Erythroblast (primary cell): ENCODE measurements at regions not wholly inside any gene's neighbourhood (a gene's known extent, or its start where the extent isn't known, plus 50 kb on each side); places are given as distances from the start of the nearest gene placed in this dataset.

Experiments used
- DNase-seq, 2 experiments: peaks; one replicate each; lab custom pipeline; 2025; lab: John Stamatoyannopoulos, UW
- GATA1 ChIP-seq: IDR thresholded peaks from 2 replicates; pipeline ENCODE4 v1.6.1; 2011; ENCODE audit warnings: low read depth, mild to moderate bottlenecking, control low read depth, low read length, moderate library complexity
- POLR2A ChIP-seq: IDR thresholded peaks from 2 replicates; pipeline ENCODE4 v1.6.1; 2011; ENCODE audit warnings: mild to moderate bottlenecking, low read length

DNA sequence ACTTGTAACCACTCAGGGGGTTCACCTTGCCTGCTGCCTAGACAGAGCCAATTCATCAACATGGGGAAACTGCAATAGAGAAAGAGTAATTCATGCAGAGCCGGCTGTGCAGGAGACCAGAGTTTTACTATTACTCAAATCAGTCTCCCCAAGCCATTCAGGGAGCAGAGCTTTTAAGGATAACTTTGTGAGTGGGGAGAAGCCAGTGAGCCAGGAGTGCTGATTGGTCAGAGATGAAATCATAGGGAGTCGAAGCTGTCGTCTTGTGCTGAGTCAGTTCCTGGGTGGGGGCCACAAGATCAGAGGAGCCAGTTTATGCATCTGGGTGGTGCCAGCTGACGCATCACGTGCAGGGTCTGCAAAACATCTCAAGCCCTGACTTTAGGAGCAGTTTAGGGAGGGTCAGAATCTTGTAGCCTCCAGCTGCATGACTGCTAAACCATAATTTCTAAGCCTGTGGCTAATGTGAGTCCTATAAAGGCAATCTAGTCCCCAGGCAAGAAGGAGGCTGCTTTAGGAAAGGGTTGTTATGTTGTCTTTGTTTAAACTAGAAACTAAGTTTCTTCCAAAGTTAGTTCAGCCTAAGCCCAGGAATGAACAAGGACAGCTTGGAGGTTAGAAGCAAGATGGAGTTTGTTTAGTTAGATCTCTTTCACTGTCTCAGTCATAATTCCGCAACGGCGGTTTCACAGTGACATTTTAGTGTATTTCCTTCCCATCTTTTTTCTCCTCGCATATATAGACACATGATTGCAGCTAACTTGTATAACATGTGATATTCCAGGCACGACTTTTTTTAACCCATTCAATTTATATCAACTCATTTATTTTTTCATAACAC is 68.9 kb upstream of the NCOR2 start:
- peak; percentile 89 to 94 for DNase-seq

DNA sequence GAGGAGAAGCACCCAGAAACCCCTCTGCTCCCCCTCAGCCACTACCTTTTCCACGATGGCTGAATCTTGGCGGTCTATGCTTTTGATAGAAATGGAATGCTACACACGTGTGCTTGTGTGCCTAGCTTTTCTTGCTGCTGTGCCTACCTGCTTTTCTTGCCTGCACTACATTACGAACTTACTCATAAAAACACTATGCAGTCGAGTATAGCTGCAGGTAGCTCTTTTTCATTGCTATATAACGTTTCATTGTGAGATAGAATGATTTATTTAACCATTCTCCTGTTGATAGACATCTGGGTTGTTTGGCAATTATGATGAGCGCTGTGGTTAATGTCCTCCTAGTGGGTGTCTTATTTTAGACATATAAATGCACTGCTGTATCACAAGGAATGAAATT is 67.9 kb upstream of the NCOR2 start:
- DNase-seq = no peak
- TF ChIP-seq GATA1 (no peak), POLR2A (no peak)

More for the DNA sequence above, 68.9 kb upstream of the NCOR2 start:
- TF ChIP-seq POLR2A (no peak), GATA1 (no peak)

DNA sequence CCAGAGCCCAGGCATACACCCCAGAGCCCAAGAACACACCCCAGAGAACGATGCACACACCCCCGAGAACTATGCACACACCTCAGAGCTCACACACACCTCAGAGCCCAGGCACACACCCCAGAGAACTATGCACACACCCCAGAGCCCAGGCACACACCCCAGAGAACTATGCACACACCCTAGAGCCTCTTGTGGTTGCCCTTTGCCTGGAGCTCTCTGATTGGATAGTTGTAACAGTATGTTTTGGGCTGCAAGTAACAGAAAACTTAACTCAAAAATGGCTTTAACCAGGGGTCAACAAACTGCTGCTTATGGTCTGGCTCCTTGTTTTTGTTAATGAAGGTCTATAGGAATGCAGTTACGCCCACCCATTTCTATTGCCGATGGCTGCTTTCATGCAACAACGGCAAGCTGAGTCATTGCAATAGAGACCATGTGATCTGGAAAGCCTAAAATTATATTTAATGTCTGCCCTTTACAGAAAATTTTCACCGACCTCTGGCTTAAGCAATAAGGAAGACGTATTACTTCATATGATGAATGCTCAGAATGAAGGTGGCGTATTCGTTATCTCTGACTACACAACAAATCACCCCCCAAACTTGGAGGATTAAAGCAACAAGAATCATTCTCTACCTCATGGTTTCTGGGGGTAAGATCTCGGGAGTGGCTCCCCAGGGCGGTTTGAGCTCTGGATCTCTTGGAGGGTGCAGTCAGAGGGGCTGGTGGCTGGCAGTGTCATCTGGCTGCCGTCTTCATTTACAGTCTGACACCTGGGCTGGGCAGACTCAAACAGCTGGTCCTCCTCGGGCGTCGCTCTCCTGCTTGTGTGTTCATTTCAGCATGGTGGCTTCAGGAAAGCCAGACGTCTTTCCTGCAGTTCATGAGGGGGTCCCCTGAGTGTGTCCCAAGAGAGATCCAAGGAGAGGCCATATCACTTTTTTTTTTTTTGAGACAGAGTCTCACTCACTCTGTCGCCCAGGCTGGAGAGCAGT is 66.3 kb upstream of the NCOR2 start:
- TF ChIP-seq GATA1 = no peak
- TF ChIP-seq POLR2A = no peak
- DNase-seq = peak; percentile 22 to 36

DNA sequence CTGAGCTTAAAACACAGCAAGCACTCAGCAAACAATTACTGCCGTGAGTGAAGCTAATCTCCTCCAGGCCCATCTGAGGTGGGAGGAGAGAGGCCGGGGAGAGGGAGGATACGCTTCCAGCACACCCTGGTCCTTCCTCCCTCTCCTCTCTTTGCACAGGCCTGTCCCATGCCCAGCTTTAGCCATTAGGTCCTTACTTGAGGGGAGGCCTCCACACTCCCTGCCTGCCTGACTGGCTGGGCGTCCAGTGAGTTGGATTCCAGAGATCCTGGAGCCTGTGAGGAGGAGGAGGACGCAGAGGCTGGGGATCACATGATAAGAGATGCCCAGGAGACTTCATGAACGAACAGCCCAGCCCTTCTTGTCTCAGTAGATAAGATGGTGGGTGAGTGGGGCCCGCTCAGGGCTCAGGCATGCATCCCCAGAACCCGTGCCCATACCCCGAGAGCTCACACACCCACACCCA is 65.1 kb upstream of the NCOR2 start:
- no peak for TF ChIP-seq POLR2A
- TF ChIP-seq GATA1 = no peak
- peak; percentile 75 to 92 for DNase-seq

DNA sequence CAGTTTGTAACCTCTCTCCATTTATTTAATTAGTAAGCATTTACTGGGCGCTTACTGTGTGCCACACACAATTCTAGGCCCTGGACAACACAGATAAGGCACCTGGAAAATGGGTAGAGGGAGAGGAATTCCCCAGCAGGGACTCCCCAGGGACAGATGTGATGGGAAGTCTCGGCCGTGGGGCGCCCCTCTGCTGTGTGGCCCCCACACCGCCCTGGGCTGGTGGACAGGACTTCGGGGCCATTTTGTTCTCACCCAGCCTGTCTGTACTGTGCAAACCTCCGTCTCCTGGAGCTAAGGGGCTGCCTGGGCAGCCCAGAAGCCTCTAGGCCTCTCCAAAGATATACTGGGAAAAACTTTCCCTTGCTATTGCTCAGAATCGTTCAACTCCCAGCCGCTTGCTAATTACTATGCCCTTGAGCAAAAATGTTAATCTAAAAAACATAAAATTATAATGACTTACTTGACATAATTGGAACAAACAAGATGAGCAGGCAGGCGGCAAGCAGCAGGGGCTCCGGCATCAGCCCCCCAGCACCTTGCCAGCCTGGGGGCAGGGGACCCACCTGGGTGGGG is 64.4 kb upstream of the NCOR2 start:
- TF ChIP-seq GATA1 = no peak
- TF ChIP-seq POLR2A = no peak
- DNase-seq = no peak

DNA sequence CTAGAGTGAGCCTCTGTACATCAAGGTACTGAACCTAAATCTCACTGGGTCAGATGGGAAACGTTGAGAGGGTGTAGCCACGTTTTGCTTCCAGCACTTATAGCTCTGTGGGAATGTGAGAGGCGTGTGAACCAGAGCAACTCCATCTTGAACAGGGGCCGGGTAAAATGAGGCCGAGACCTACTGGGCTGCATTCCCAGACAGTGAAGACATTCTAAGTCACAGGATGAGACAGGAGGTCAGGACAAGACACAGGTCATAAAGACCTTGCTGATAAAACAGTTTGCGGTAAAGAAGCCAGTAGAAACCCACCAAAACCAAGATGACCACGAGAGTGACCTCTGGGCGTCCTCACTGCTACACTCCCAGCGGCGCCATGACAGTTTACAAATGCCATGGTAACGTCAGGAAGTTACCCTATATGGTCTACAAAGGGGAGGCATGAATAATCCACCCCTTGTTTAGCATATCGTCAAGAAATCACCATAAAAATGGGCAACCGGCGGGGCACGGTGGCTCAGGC is 63.4 kb upstream of the NCOR2 start:
- no peak for DNase-seq
- TF ChIP-seq GATA1 (no peak), POLR2A (no peak)

DNA sequence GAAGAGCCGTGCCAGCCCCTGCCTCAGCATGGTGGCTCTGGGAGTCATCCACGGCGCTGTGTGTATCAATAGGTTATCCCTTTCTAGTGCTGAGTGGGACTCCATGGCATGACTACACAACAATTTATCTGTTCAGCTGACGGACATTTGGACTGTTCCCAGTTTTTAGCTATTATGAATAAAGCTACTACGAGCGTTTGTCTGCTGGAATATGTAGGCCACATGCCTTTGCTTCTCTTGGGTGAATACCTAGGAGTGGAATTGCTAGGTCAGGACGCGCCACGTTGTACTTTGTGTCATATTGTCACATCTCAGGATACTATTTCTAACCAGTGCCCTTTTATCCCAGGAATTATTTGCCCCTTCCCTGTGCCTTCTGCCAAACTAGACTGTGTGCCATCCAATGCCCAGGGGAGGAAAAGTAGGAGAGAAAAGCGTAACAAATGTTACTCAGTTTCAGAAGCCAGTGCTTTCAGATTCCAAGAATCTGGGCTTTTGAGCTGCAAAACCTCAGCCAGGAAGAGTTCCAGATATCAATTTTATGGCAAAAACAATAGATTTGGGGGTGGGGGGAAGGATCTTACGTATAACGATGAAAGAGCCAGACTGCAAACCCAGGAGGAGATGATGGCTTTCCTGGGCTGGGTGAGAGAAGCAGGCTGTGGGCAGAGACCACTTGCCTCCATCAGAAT is 62.5 kb upstream of the NCOR2 start:
- no peak for TF ChIP-seq POLR2A
- TF ChIP-seq GATA1 = no peak

DNA sequence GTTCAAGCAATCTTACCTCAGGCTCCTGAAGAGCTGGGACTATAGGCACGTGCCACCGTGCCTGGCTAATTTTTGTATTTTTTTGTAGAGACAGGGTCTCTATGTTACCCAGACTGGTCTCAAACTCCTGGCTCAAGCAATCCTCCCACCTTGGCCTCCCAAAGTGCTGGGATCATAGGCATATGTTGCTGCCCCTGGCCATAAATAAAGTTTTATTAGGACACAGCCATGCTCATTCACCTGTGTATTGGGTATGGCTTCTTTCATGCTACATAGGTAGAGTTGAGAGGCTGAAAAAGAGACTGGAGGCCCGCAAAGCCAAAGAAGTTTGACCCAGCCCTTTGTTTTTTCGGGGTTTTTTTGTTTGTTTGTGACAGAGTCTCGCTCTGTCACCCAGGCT is 61.7 kb upstream of the NCOR2 start:
- TF ChIP-seq POLR2A (no peak), GATA1 (no peak)
- DNase-seq = no peak

More for the DNA sequence above, 62.5 kb upstream of the NCOR2 start:
- DNase-seq = no peak

DNA sequence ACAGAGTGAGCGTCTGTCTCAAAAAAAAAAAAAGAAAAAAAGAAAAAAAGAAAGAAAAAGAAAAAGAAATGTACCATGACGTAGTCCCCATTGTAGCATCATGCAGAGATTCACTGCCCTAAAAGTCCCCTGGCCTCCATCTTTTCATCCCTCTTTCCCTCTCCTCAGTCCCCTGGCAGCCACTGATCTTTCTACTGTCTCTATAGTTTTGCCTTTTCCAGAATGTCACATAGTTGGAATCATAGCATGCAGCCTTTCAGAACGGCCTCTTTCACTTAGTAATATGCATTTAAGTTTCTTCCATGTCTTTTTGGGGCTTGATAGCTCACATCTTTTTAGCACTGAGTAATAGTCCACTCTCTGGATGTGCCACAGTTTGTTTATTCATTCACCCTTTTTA is 60.5 kb upstream of the NCOR2 start:
- no peak for TF ChIP-seq POLR2A
- no peak for TF ChIP-seq GATA1
- no peak for DNase-seq

DNA sequence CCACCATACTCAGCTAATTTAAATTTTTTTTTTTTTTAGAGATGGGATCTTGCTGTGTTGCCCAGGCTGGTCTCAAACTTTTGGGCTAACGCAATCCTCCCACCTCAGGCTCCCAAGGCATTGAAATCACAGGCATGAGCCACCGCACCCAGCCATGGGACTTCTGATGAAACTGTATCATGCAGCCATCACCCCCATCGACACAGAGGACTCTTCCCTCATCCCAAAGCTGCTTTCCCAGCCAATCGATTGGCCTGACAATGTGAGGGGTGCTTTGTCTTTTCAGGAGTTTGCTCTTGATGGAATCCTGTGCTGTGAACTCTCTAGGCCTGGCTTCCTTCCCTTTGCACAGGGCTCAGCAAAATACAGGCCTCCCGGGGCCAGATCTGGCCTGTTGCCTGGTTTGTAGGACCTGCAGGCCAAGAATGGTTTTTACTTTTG is 59.6 kb upstream of the NCOR2 start:
- TF ChIP-seq POLR2A = no peak
- no peak for TF ChIP-seq GATA1
- DNase-seq = no peak

DNA sequence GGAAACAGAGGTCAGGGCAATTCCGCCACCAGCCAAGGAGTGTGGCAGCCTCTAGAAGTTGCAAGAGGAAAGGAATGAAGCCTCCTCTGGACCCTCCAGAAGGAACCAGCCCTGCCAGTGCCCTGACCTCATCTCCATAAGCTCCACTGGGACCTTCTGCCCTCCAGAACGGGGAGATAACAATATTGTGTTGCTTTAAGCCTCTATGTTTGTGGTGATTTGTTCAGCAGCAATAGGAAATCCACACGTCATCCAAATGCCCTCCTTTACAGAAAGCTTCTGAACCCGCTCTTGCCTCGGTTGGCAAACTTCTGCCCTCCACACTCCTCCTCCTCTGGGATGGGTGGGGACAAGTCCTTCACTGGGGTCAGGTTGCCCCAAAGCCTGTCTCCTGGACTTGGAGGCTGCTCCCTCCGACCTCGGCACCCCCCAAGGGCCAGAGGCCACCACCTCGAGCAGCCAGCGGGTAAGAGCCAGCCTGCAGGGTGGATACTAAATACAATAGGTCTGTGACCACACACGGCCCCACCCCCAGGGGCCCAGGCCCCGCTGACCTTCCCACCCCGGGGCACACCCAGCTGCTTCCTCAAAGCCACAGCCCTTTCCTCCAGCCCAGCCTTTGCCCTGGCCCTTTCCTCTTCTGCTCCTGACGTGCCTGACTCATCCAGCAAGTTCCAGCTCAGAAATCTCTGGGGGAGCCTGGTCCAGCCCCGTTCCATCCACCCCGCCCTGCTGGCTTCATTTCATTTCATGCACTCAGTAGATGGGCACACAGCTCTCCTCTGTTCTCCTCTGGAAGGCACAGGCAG is 58.7 kb upstream of the NCOR2 start:
- no peak for TF ChIP-seq POLR2A
- TF ChIP-seq GATA1 = no peak
- peak; percentile 36 to 43 for DNase-seq

- TF ChIP-seq POLR2A (no peak), GATA1 (no peak)
- no peak for DNase-seq
These were observed 57.4 kb upstream of the NCOR2 start for GRCh38 chr12:124624823-124625222.
